ENCODE measurements at regions not wholly inside any gene's neighbourhood (a gene's known extent, or its start where the extent isn't known, plus 50 kb on each side); places are given as distances from the start of the nearest gene placed in this dataset.

- TF ChIP-seq EZH2 (IDR thresholded peaks at IDR 0.05; ENCODE audit: insufficient read depth, low read length), result no peak
- H3K9me3 ChIP-seq (ENCODE audit: insufficient read depth, low read depth, low read length), result no peaks in the 10 kb centered on the region
- peaks cover 2% of the 10 kb centered on the region for H3K4me1 Mint-ChIP-seq (ENCODE audit: low read depth, unreplicated experiment)
- H3K27me3 ChIP-seq (ENCODE audit: insufficient read depth, low read length), result peaks cover 9% of the 10 kb centered on the region
- H3K27ac ChIP-seq (ENCODE audit: low read depth, low read length), result no peak overlapping the region
- no peaks in the 10 kb centered on the region for H3K36me3 Mint-ChIP-seq (ENCODE audit: low read depth, unreplicated experiment)
- H3K4me2 ChIP-seq (ENCODE audit: low read length), result no peak overlapping the region
- H3K79me2 ChIP-seq (ENCODE audit: insufficient read depth, low read length), result no peaks in the 10 kb centered on the region
- H3K27me3 Mint-ChIP-seq (ENCODE audit: low read depth, unreplicated experiment), result peaks cover 71% of the 10 kb centered on the region
- H3K4me3 ChIP-seq (ENCODE audit: insufficient read depth, low read depth, low read length), result no peak overlapping the region
- peaks cover 4% of the 10 kb centered on the region for H3K4me1 ChIP-seq (ENCODE audit: insufficient read depth, low read length)
- no peak overlapping the region for H2AFZ ChIP-seq (ENCODE audit: low read depth, low read length)
- no peak overlapping the region for H3K4me3 Mint-ChIP-seq (ENCODE audit: unreplicated experiment)
- no peak overlapping the region for H3K9ac ChIP-seq (ENCODE audit: low read length)
- peaks cover 3% of the 10 kb centered on the region for H3K9me3 Mint-ChIP-seq (ENCODE audit: unreplicated experiment)
- H4K20me1 ChIP-seq (ENCODE audit: insufficient read depth, low read length), result no peaks in the 10 kb centered on the region
- DNase-seq (ENCODE audit: low read depth) (no peak), FAIRE-seq (no peak)
- no peaks in the 10 kb centered on the region for H3K36me3 ChIP-seq (ENCODE audit: insufficient read depth, low read length)
- H3K27ac Mint-ChIP-seq (ENCODE audit: unreplicated experiment), result no peak overlapping the region
These were observed 104.6 kb upstream of the FGF3 start for GRCh38 chr11:69923641-69924307.

GRCh38 chr11:69924308-69925161 lies 105.3 kb upstream of the FGF3 start:
- Mint-ChIP-seq H3K9me3 (ENCODE audit: unreplicated experiment) (peaks cover 3% of the 10 kb centered on the region), H3K36me3 (ENCODE audit: low read depth, unreplicated experiment) (no peaks in the 10 kb centered on the region), H3K4me1 (ENCODE audit: low read depth, unreplicated experiment) (peaks cover 2% of the 10 kb centered on the region), H3K27ac (ENCODE audit: unreplicated experiment) (no peak overlapping the region), H3K27me3 (ENCODE audit: low read depth, unreplicated experiment) (peaks cover 74% of the 10 kb centered on the region), H3K4me3 (ENCODE audit: unreplicated experiment) (no peak overlapping the region)
- Histone ChIP-seq H3K4me3 (ENCODE audit: insufficient read depth, low read depth, low read length) (no peak overlapping the region), H3K4me1 (ENCODE audit: insufficient read depth, low read length) (peaks cover 4% of the 10 kb centered on the region), H3K36me3 (ENCODE audit: insufficient read depth, low read length) (no peaks in the 10 kb centered on the region), H4K20me1 (ENCODE audit: insufficient read depth, low read length) (no peaks in the 10 kb centered on the region), H3K9me3 (ENCODE audit: insufficient read depth, low read depth, low read length) (no peaks in the 10 kb centered on the region), H3K27me3 (ENCODE audit: insufficient read depth, low read length) (peaks cover 9% of the 10 kb centered on the region), H3K9ac (ENCODE audit: low read length) (no peak overlapping the region), H3K27ac (ENCODE audit: low read depth, low read length) (no peak overlapping the region), H3K79me2 (ENCODE audit: insufficient read depth, low read length) (no peaks in the 10 kb centered on the region), H3K4me2 (ENCODE audit: low read length) (no peak overlapping the region), H2AFZ (ENCODE audit: low read depth, low read length) (no peak overlapping the region)
- no peak for DNase-seq (ENCODE audit: low read depth)
- FAIRE-seq, result no peak
- no peak for TF ChIP-seq EZH2 (IDR thresholded peaks at IDR 0.05; ENCODE audit: insufficient read depth, low read length)
- TF ChIP-seq CTCF (IDR thresholded peaks at IDR 0.05; ENCODE audit: insufficient read depth, low read depth, low read length), result no peak

GRCh38 chr11:69925366-69926196 lies 106.4 kb upstream of the FGF3 start:
- Histone ChIP-seq H4K20me1 (ENCODE audit: insufficient read depth, low read length) (no peaks in the 10 kb centered on the region), H3K27ac (ENCODE audit: low read depth, low read length) (no peak overlapping the region), H3K4me3 (ENCODE audit: insufficient read depth, low read depth, low read length) (no peak overlapping the region), H3K9ac (ENCODE audit: low read length) (no peak overlapping the region), H3K4me2 (ENCODE audit: low read length) (no peak overlapping the region), H3K27me3 (ENCODE audit: insufficient read depth, low read length) (peaks cover 9% of the 10 kb centered on the region), H3K9me3 (ENCODE audit: insufficient read depth, low read depth, low read length) (no peaks in the 10 kb centered on the region), H3K4me1 (ENCODE audit: insufficient read depth, low read length) (peaks cover 4% of the 10 kb centered on the region), H2AFZ (ENCODE audit: low read depth, low read length) (no peak overlapping the region), H3K79me2 (ENCODE audit: insufficient read depth, low read length) (no peaks in the 10 kb centered on the region), H3K36me3 (ENCODE audit: insufficient read depth, low read length) (no peaks in the 10 kb centered on the region)
- Mint-ChIP-seq H3K27me3 (ENCODE audit: low read depth, unreplicated experiment) (peaks cover 81% of the 10 kb centered on the region), H3K4me3 (ENCODE audit: unreplicated experiment) (no peak overlapping the region), H3K27ac (ENCODE audit: unreplicated experiment) (no peak overlapping the region), H3K9me3 (ENCODE audit: unreplicated experiment) (peaks cover 3% of the 10 kb centered on the region), H3K36me3 (ENCODE audit: low read depth, unreplicated experiment) (no peaks in the 10 kb centered on the region), H3K4me1 (ENCODE audit: low read depth, unreplicated experiment) (peaks cover 2% of the 10 kb centered on the region)
- no peak for FAIRE-seq
- TF ChIP-seq EZH2 (IDR thresholded peaks at IDR 0.05; ENCODE audit: insufficient read depth, low read length) (no peak), CTCF (IDR thresholded peaks at IDR 0.05; ENCODE audit: insufficient read depth, low read depth, low read length) (no peak)
- no peak for DNase-seq (ENCODE audit: low read depth)
